PC-9 (cell line): ENCODE measurements at regions not wholly inside any gene's neighbourhood (a gene's known extent, or its start where the extent isn't known, plus 50 kb on each side); places are given as distances from the start of the nearest gene placed in this dataset.

Experiments
- BruUV-seq: library from RNA; stranded (reverse); fragments of 400-500 nt; replicated peaks from 2 replicates; lab custom pipeline; 2021; lab: Mats Ljungman, UMichigan
- CTCF ChIA-PET: fragments of 300-600 bp; sonication (Branson Sonifier 250); formaldehyde crosslinking; loops from one replicate; lab custom pipeline; 2022; ENCODE audit warnings: antibody characterized with exemption; lab: Charles Lee
- POLR2A ChIA-PET: fragments of 300-600 bp; sonication (Branson Sonifier 250); formaldehyde crosslinking; loops from one replicate; lab custom pipeline; 2022; ENCODE audit warnings: antibody characterized with exemption; ENCODE audit not compliant: unreplicated experiment; lab: Charles Lee
- DNase-seq, 2 experiments: peaks; one replicate each; pipeline versions ENCODE4 v3.0.0 to v3.0.0-alpha.2; 2015 to 2022; ENCODE audit warnings: mixed read lengths in 1 of 2
- H2AFZ ChIP-seq: fragments of 200-600 bp; sonication (generic); 2 replicates; pipeline ENCODE4 v1.8.1; 2017; ENCODE audit warnings: antibody characterized with exemption
- H3F3A ChIP-seq: fragments of 200-600 bp; sonication (generic); 2 replicates; pipeline ENCODE4 v1.8.1; 2017; ENCODE audit warnings: antibody characterized with exemption, mild to moderate bottlenecking, low read depth; ENCODE audit not compliant: insufficient read depth
- H3K27ac ChIP-seq: fragments of 200-600 bp; sonication (generic); 2 replicates; pipeline ENCODE4 v1.6.1; 2016; ENCODE audit warnings: mixed run types
- H3K27me3 ChIP-seq: fragments of 200-600 bp; sonication (generic); 2 replicates; pipeline ENCODE4 v1.6.1; 2016; ENCODE audit warnings: low read depth, mixed run types; ENCODE audit not compliant: insufficient read depth
- H3K36me3 ChIP-seq: fragments of 200-600 bp; sonication (generic); 2 replicates; pipeline ENCODE4 v1.6.1; 2016; ENCODE audit warnings: low read depth, mixed run types
- H3K4me1 ChIP-seq: fragments of 200-600 bp; sonication (generic); replicated peaks from 2 replicates; pipeline ENCODE4 v1.6.1; 2016; ENCODE audit warnings: mixed run types; ENCODE audit not compliant: insufficient read depth
- H3K4me2 ChIP-seq: fragments of 200-600 bp; sonication (generic); 2 replicates; pipeline ENCODE4 v1.6.1; 2017; ENCODE audit warnings: mixed run types
- H3K4me3 ChIP-seq: fragments of 200-600 bp; sonication (generic); 2 replicates; pipeline ENCODE4 v1.6.1; 2016; ENCODE audit warnings: mixed run types
- H3K79me2 ChIP-seq: fragments of 200-600 bp; sonication (generic); 2 replicates; pipeline ENCODE4 v1.6.1; 2017; ENCODE audit warnings: low read depth, mixed run types
- H3K9me2 ChIP-seq: fragments of 200-600 bp; sonication (generic); 2 replicates; pipeline ENCODE4 v1.8.1; 2017; ENCODE audit warnings: mild to moderate bottlenecking; ENCODE audit not compliant: insufficient read depth
- H3K9me3 ChIP-seq: fragments of 200-600 bp; sonication (generic); 2 replicates; pipeline ENCODE4 v1.8.1; 2016; ENCODE audit warnings: low read depth; ENCODE audit not compliant: insufficient read depth
- H4K20me1 ChIP-seq: fragments of 200-600 bp; sonication (generic); 2 replicates; pipeline ENCODE4 v1.8.1; 2017; ENCODE audit not compliant: insufficient read depth
- EZH2 ChIP-seq: fragments of 200-600 bp; sonication (generic); IDR thresholded peaks from 2 replicates; pipeline ENCODE4 v1.8.0; 2017; ENCODE audit warnings: antibody characterized with exemption, low read depth
- intact Hi-C: fragments of 100-400 bp; cut with micrococcal nuclease; formaldehyde crosslinking; loops from one replicate; pipeline ENCODE4 v1.10.0; 2022; ENCODE audit not compliant: unreplicated experiment
- TF ChIP-seq, protein P1 (sequence below): fragments of 200-600 bp; sonication (generic); conservative IDR thresholded peaks from 2 replicates; pipeline ENCODE4 v1.6.1; 2017; ENCODE audit warnings: mixed run types, antibody characterized with exemption, mild to moderate bottlenecking, moderate library complexity

- H3K27ac ChIP-seq, result no peak overlapping the region
- H3K79me2 ChIP-seq, result no peaks in the 10 kb centered on the region
- H3K4me1 ChIP-seq, result no peaks in the 10 kb centered on the region
- no peak overlapping the region for H2AFZ ChIP-seq
- H3K4me3 ChIP-seq, result no peak overlapping the region
- no peak overlapping the region for H3K4me2 ChIP-seq
- peaks cover 98% of the 10 kb centered on the region for H3K27me3 ChIP-seq
- POLR2A ChIA-PET, result interaction anchor here (0.6 kb wide), 1 partner anchor 421 kb away, joined by 4 read pairs; no protein-coding TSS in a partner anchor
- CTCF ChIA-PET, result no interaction called here
- H4K20me1 ChIP-seq, result no peaks in the 10 kb centered on the region
- no peak for TF ChIP-seq EZH2
- TF ChIP-seq, protein P1, sequence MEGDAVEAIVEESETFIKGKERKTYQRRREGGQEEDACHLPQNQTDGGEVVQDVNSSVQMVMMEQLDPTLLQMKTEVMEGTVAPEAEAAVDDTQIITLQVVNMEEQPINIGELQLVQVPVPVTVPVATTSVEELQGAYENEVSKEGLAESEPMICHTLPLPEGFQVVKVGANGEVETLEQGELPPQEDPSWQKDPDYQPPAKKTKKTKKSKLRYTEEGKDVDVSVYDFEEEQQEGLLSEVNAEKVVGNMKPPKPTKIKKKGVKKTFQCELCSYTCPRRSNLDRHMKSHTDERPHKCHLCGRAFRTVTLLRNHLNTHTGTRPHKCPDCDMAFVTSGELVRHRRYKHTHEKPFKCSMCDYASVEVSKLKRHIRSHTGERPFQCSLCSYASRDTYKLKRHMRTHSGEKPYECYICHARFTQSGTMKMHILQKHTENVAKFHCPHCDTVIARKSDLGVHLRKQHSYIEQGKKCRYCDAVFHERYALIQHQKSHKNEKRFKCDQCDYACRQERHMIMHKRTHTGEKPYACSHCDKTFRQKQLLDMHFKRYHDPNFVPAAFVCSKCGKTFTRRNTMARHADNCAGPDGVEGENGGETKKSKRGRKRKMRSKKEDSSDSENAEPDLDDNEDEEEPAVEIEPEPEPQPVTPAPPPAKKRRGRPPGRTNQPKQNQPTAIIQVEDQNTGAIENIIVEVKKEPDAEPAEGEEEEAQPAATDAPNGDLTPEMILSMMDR, result no peak
- no peaks in the 10 kb centered on the region for H3K9me2 ChIP-seq
- no peaks in the 10 kb centered on the region for H3K9me3 ChIP-seq
- no peak for DNase-seq
- intact Hi-C loops, result no loop called here
- H3F3A ChIP-seq, result no peaks in the 10 kb centered on the region
- H3K36me3 ChIP-seq, result no peaks in the 10 kb centered on the region
- no TSS peak for BruUV-seq
These were observed 293.8 kb downstream of the FOXL1 start for GRCh38 chr16:86872131-86872530.

- H3K9me3 ChIP-seq, result no peaks in the 10 kb centered on the region
- H3K27ac ChIP-seq, result no peak overlapping the region
- H4K20me1 ChIP-seq, result no peaks in the 10 kb centered on the region
- POLR2A ChIA-PET, result no interaction called here
- no peak for TF ChIP-seq EZH2
- no peaks in the 10 kb centered on the region for H3K79me2 ChIP-seq
- no peaks in the 10 kb centered on the region for H3K36me3 ChIP-seq
- H3K4me3 ChIP-seq, result no peak overlapping the region
- CTCF ChIA-PET, result no interaction called here
- no peak overlapping the region for H3K4me2 ChIP-seq
- intact Hi-C loops, result no loop called here
- H3F3A ChIP-seq, result no peaks in the 10 kb centered on the region
- no peaks in the 10 kb centered on the region for H3K9me2 ChIP-seq
- no peak overlapping the region for H2AFZ ChIP-seq
- H3K4me1 ChIP-seq, result no peaks in the 10 kb centered on the region
- no peak for DNase-seq
- no TSS peak for BruUV-seq
- H3K27me3 ChIP-seq, result peaks cover 98% of the 10 kb centered on the region
These were observed 294.5 kb downstream of the FOXL1 start for GRCh38 chr16:86872833-86873232.

DNA sequence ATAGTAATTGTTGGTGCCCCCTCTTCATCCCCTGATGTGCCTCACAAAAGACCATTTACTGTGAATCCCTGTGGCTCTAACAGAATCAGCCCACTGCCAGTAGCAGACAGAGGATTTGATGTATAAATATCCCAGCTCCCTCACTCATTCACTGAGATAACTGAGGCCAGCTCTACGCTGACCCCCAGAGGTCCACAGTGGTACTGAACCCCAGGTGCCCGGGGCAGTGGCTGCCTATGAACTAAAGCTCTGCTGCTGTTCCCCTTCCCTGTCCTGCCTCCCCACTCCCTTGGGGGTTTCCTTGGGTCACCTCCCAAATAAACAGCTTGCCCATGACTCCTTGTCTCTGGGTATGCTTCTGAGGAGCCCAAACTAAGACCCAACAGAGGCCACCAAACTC lies 295.8 kb downstream of the FOXL1 start:
- Histone ChIP-seq H3K4me3 (no peak overlapping the region), H3K4me1 (no peaks in the 10 kb centered on the region), H3K9me2 (no peaks in the 10 kb centered on the region), H3K27ac (no peak overlapping the region), H3K79me2 (no peaks in the 10 kb centered on the region), H3K4me2 (no peak overlapping the region), H2AFZ (no peak overlapping the region), H4K20me1 (no peaks in the 10 kb centered on the region), H3F3A (no peaks in the 10 kb centered on the region), H3K36me3 (no peaks in the 10 kb centered on the region), H3K9me3 (no peaks in the 10 kb centered on the region), H3K27me3 (peaks cover 98% of the 10 kb centered on the region)
- DNase-seq, result peak in 1 of 2 experiments; percentile 2
- ChIA-PET CTCF (interaction anchor here (0.5 to 1.1 kb wide), 3 partner anchors 310 to 971 kb away, joined by 3 to 5 read pairs (median 4); no protein-coding TSS in a partner anchor), POLR2A (no interaction called here)
- no TSS peak for BruUV-seq
- intact Hi-C loops, result no loop called here
- no peak for TF ChIP-seq EZH2
- TF ChIP-seq, protein P1, result peak; percentile 71

- no TSS peak for BruUV-seq
- Histone ChIP-seq H3K9me2 (no peaks in the 10 kb centered on the region), H4K20me1 (no peaks in the 10 kb centered on the region), H3K79me2 (no peaks in the 10 kb centered on the region), H3K9me3 (no peaks in the 10 kb centered on the region), H3K27ac (no peak overlapping the region), H3F3A (no peaks in the 10 kb centered on the region), H3K27me3 (peaks cover 98% of the 10 kb centered on the region), H3K36me3 (no peaks in the 10 kb centered on the region), H2AFZ (no peak overlapping the region), H3K4me2 (no peak overlapping the region), H3K4me1 (no peaks in the 10 kb centered on the region), H3K4me3 (no peak overlapping the region)
- POLR2A ChIA-PET, result no interaction called here
- DNase-seq, result no peak
- TF ChIP-seq, protein P1, result no peak
- TF ChIP-seq EZH2, result no peak
- intact Hi-C loops, result no loop called here
- CTCF ChIA-PET, result no interaction called here
These were observed 298.1 kb downstream of the FOXL1 start for GRCh38 chr16:86876499-86876898.
